Activated T-cell treated with anti-CD3 and anti-CD28 coated beads, Interleukin-2, amount 50 U/mL, for 72 hours (primary cell): ENCODE measurements at regions not wholly inside any gene's neighbourhood (a gene's known extent, or its start where the extent isn't known, plus 50 kb on each side); places are given as distances from the start of the nearest gene placed in this dataset.
"Not testable (repeated sequence)": the region's sequence is repeated elsewhere in the genome, so short reads cannot be mapped to it uniquely, and the experiment has no call there.

Experiments
- ATAC-seq, 2 donors: fragments of 150-1000 bp; cut with Tn5 transposase; replicated peaks in 1 of 2; 2 replicates each; pipeline ENCODE4 v1.10.0; 2021; ENCODE audit warnings: moderate library complexity in 2 of 2, mild to moderate bottlenecking in 1 of 2
- DNase-seq, 2 donors: peaks; one replicate each; pipeline ENCODE4 v3.0.0; 2021 to 2022; ENCODE audit warnings: mixed read lengths in 1 of 2
- H3K27ac Mint-ChIP-seq: one replicate; pipeline ENCODE4 v1.8.0; 2022; ENCODE audit warnings: mild to moderate bottlenecking, moderate library complexity, mixed read lengths
- H3K27me3 Mint-ChIP-seq: one replicate; pipeline ENCODE4 v1.8.0; 2022; ENCODE audit warnings: low read depth, mixed read lengths
- H3K36me3 Mint-ChIP-seq, 2 donors: one replicate each; pipeline ENCODE4 v1.8.0; 2022; ENCODE audit warnings: mixed read lengths in 2 of 2, mild to moderate bottlenecking in 1 of 2; ENCODE audit not compliant: insufficient read depth in 2 of 2
- H3K4me1 Mint-ChIP-seq: one replicate; pipeline ENCODE4 v1.8.0; 2022; ENCODE audit warnings: low read depth, mixed read lengths
- H3K4me3 Mint-ChIP-seq, 2 donors: one replicate each; pipeline ENCODE4 v1.8.0; 2022; ENCODE audit warnings: mild to moderate bottlenecking in 2 of 2, mixed read lengths in 2 of 2, moderate library complexity in 2 of 2
- H3K9me3 Mint-ChIP-seq, 2 donors: one replicate each; pipeline ENCODE4 v1.8.0; 2022; ENCODE audit warnings: mixed read lengths in 2 of 2

- Mint-ChIP-seq H3K4me3 (no peak overlapping the region), H3K9me3 (no peaks in the 10 kb centered on the region), H3K27me3 (peaks cover 11% of the 10 kb centered on the region), H3K4me1 (no peaks in the 10 kb centered on the region), H3K27ac (no peak overlapping the region), H3K36me3 (no peaks in the 10 kb centered on the region)
- no peak for ATAC-seq
- no peak for DNase-seq
Measured at GRCh38 chr20:41714030-41714429, 95.9 kb upstream of the CHD6 start.

GRCh38 chr20:41704896-41705295, 86.7 kb upstream of the CHD6 start:
- Mint-ChIP-seq H3K9me3 (no peaks in the 10 kb centered on the region), H3K36me3 (no peaks in the 10 kb centered on the region), H3K27ac (no peak overlapping the region), H3K4me3 (no peak overlapping the region), H3K4me1 (no peaks in the 10 kb centered on the region), H3K27me3 (no peaks in the 10 kb centered on the region)
- no peak for ATAC-seq
- no peak for DNase-seq

GRCh38 chr20:41702647-41703046, 84.5 kb upstream of the CHD6 start:
- ATAC-seq (no peak), DNase-seq (no peak)
- Mint-ChIP-seq H3K4me3 (no peak overlapping the region), H3K4me1 (no peaks in the 10 kb centered on the region), H3K27me3 (no peaks in the 10 kb centered on the region), H3K36me3 (no peaks in the 10 kb centered on the region), H3K27ac (no peak overlapping the region), H3K9me3 (no peaks in the 10 kb centered on the region)

GRCh38 chr20:41701588-41702348, 83.6 kb upstream of the CHD6 start:
- Mint-ChIP-seq H3K9me3 (no peaks in the 10 kb centered on the region), H3K27me3 (no peaks in the 10 kb centered on the region), H3K27ac (no peak overlapping the region), H3K4me3 (no peak overlapping the region), H3K36me3 (no peaks in the 10 kb centered on the region), H3K4me1 (no peaks in the 10 kb centered on the region)
- DNase-seq (no peak), ATAC-seq (no peak)

GRCh38 chr20:41699673-41700072, 81.5 kb upstream of the CHD6 start:
- not testable (repeated sequence) for H3K4me3 Mint-ChIP-seq, H3K27me3 Mint-ChIP-seq, H3K4me1 Mint-ChIP-seq, H3K9me3 Mint-ChIP-seq, H3K36me3 Mint-ChIP-seq, DNase-seq, ATAC-seq, H3K27ac Mint-ChIP-seq

GRCh38 chr20:41697861-41698559, 79.8 kb upstream of the CHD6 start:
- Mint-ChIP-seq H3K4me1 (peaks cover 6% of the 10 kb centered on the region), H3K36me3 (peaks cover 4% of the 10 kb centered on the region in 2 donors), H3K4me3 (no peak overlapping the region), H3K27me3 (no peaks in the 10 kb centered on the region), H3K9me3 (no peaks in the 10 kb centered on the region), H3K27ac (no peak overlapping the region)
- DNase-seq (peak; percentile 5 to 18), ATAC-seq (no peak)

- Mint-ChIP-seq H3K9me3 (no peaks in the 10 kb centered on the region), H3K36me3 (peaks cover 4% of the 10 kb centered on the region in 2 donors), H3K27ac (no peak overlapping the region), H3K4me3 (no peak overlapping the region), H3K4me1 (peaks cover 13% of the 10 kb centered on the region), H3K27me3 (no peaks in the 10 kb centered on the region)
- DNase-seq (no peak), ATAC-seq (no peak)
Measured at GRCh38 chr20:41696428-41696827, 78.3 kb upstream of the CHD6 start.

GRCh38 chr20:41694796-41695195, 76.6 kb upstream of the CHD6 start:
- H3K27me3 Mint-ChIP-seq, result no peaks in the 10 kb centered on the region
- no peak overlapping the region for H3K27ac Mint-ChIP-seq
- no peak for ATAC-seq
- H3K9me3 Mint-ChIP-seq, result no peaks in the 10 kb centered on the region
- H3K4me1 Mint-ChIP-seq, result peaks cover 13% of the 10 kb centered on the region
- peaks cover 4% of the 10 kb centered on the region in 2 donors for H3K36me3 Mint-ChIP-seq
- DNase-seq, result no peak
- H3K4me3 Mint-ChIP-seq, result peak overlapping the region in 1 of 2 donors; percentile 72

GRCh38 chr20:41693136-41693979, 75.2 kb upstream of the CHD6 start:
- ATAC-seq (peak; percentile 93 to 96), DNase-seq (peak; percentile 81 to 82)
- Mint-ChIP-seq H3K4me1 (peaks cover 13% of the 10 kb centered on the region), H3K9me3 (no peaks in the 10 kb centered on the region), H3K27ac (peak overlapping the region; percentile 96), H3K4me3 (peak overlapping the region; percentile 94 to 96), H3K36me3 (peaks cover 4% of the 10 kb centered on the region in 2 donors), H3K27me3 (no peaks in the 10 kb centered on the region)

- ATAC-seq, result peak; percentile 68
- H3K27me3 Mint-ChIP-seq, result no peaks in the 10 kb centered on the region
- H3K4me1 Mint-ChIP-seq, result peaks cover 13% of the 10 kb centered on the region
- DNase-seq, result peak; percentile 75 to 79
- peak overlapping the region; percentile 94 to 96 for H3K4me3 Mint-ChIP-seq
- H3K27ac Mint-ChIP-seq, result peak overlapping the region; percentile 96
- H3K36me3 Mint-ChIP-seq, result peaks cover 4% of the 10 kb centered on the region in 2 donors
- H3K9me3 Mint-ChIP-seq, result no peaks in the 10 kb centered on the region
Measured at GRCh38 chr20:41692479-41693135, 74.4 kb upstream of the CHD6 start.

GRCh38 chr20:41691443-41691842, 73.3 kb upstream of the CHD6 start:
- DNase-seq (no peak), ATAC-seq (no peak)
- Mint-ChIP-seq H3K36me3 (peaks cover 4% of the 10 kb centered on the region in 2 donors), H3K4me3 (no peak overlapping the region), H3K27me3 (peaks cover 5% of the 10 kb centered on the region), H3K9me3 (no peaks in the 10 kb centered on the region), H3K27ac (no peak overlapping the region), H3K4me1 (peaks cover 13% of the 10 kb centered on the region)

GRCh38 chr20:41690702-41691101, 72.5 kb upstream of the CHD6 start:
- no peaks in the 10 kb centered on the region for H3K9me3 Mint-ChIP-seq

More at GRCh38 chr20:41690702-41691101, 72.5 kb upstream of the CHD6 start:
- no peak overlapping the region for H3K27ac Mint-ChIP-seq
- H3K4me1 Mint-ChIP-seq, result peaks cover 13% of the 10 kb centered on the region
- H3K27me3 Mint-ChIP-seq, result peaks cover 5% of the 10 kb centered on the region
- ATAC-seq, result no peak
- H3K36me3 Mint-ChIP-seq, result peaks cover 4% of the 10 kb centered on the region in 2 donors
- DNase-seq, result no peak
- H3K4me3 Mint-ChIP-seq, result no peak overlapping the region
